Astrocyte (in vitro differentiated cells and primary cell): ENCODE measurements at regions not wholly inside any gene's neighbourhood (a gene's known extent, or its start where the extent isn't known, plus 50 kb on each side); places are given as distances from the start of the nearest gene placed in this dataset.

Experiments
- CTCF ChIP-seq: IDR thresholded peaks from 2 replicates; pipeline ENCODE4 v1.5.1; 2011; ENCODE audit warnings: low read depth, mild to moderate bottlenecking, inconsistent platforms, low read length, moderate library complexity; ENCODE audit not compliant: insufficient read depth
- EZH2 ChIP-seq: IDR thresholded peaks from 2 replicates; pipeline ENCODE4 v1.6.1; 2012; ENCODE audit warnings: mild to moderate bottlenecking, low read length, inconsistent platforms; ENCODE audit not compliant: insufficient read depth

GRCh38 chr12:22781339-22781738 lies 156.4 kb downstream of the ETNK1 start:
- TF ChIP-seq CTCF (no peak), EZH2 (no peak)
